Sigmoid colon (tissue), 4 donors: ENCODE measurements at regions not wholly inside any gene's neighbourhood (a gene's known extent, or its start where the extent isn't known, plus 50 kb on each side); places are given as distances from the start of the nearest gene placed in this dataset.
"Not testable (repeated sequence)": the region's sequence is repeated elsewhere in the genome, so short reads cannot be mapped to it uniquely, and the experiment has no call there.

ENCODE experiments used
- CTCF ChIP-seq, 4 experiments: fragments of 450-650 bp in 3 of 4; fragments of 200-600 bp in 1 of 4; IDR thresholded peaks; one replicate each; pipeline ENCODE4 v1.5.1; 2016 to 2019; ENCODE audit warnings: antibody characterized with exemption in 4 of 4, mild to moderate bottlenecking in 3 of 4, moderate library complexity in 2 of 4
- POLR2A ChIP-seq, 2 donors: fragments of 450-650 bp; IDR thresholded peaks; one replicate each; pipeline ENCODE4 v1.6.1; 2016; ENCODE audit warnings: antibody characterized with exemption in 2 of 2, mild to moderate bottlenecking in 2 of 2, moderate library complexity in 2 of 2
- POLR2AphosphoS5 ChIP-seq, 4 donors: sonication (generic); formaldehyde crosslinking; IDR thresholded peaks; one replicate each; pipeline ENCODE4 v1.6.1; 2017; ENCODE audit warnings: antibody characterized with exemption in 4 of 4

- TF ChIP-seq CTCF, POLR2A, POLR2AphosphoS5 (IDR thresholded peaks at IDR 0.05): not testable (repeated sequence)
Measured at GRCh38 chr20:48485153-48485552, 342.6 kb downstream of the PREX1 start.
